Activated naive CD4-positive, alpha-beta T cell treated with anti-CD3 and anti-CD28 coated beads, Interleukin-2, amount 10 ng/mL, durations not matched to agents 7 days and 5 days (primary cell): ENCODE measurements at regions not wholly inside any gene's neighbourhood (a gene's known extent, or its start where the extent isn't known, plus 50 kb on each side); places are given as distances from the start of the nearest gene placed in this dataset.

Experiments used
- CTCF ChIA-PET: fragments of 350-600 bp; sonication (Branson Sonifier 250); formaldehyde crosslinking; loops from one replicate; lab custom pipeline; 2021; ENCODE audit warnings: antibody characterized with exemption; lab: Charles Lee
- DNase-seq: peaks from one replicate; pipeline ENCODE4 v3.0.0-alpha.2; 2020
- H3K27ac Mint-ChIP-seq: one replicate; pipeline ENCODE4 v1.8.0; 2021; ENCODE audit warnings: mild to moderate bottlenecking, moderate library complexity, mixed read lengths
- H3K27me3 Mint-ChIP-seq: one replicate; pipeline ENCODE4 v1.8.0; 2021; ENCODE audit warnings: mild to moderate bottlenecking, mixed read lengths
- H3K36me3 Mint-ChIP-seq: one replicate; pipeline ENCODE4 v1.8.0; 2021; ENCODE audit warnings: mixed read lengths
- H3K4me1 Mint-ChIP-seq: one replicate; pipeline ENCODE4 v1.8.0; 2021; ENCODE audit warnings: mixed read lengths
- H3K4me3 Mint-ChIP-seq: one replicate; pipeline ENCODE4 v1.8.0; 2021; ENCODE audit warnings: mild to moderate bottlenecking, moderate library complexity, mixed read lengths
- H3K9me3 Mint-ChIP-seq: one replicate; pipeline ENCODE4 v1.8.0; 2021; ENCODE audit warnings: mixed read lengths

- CTCF ChIA-PET: interaction anchor here (1.0 to 1.2 kb wide), 3 partner anchors 12 to 117 kb away, joined by 3 to 4 read pairs (median 3); no protein-coding TSS in a partner anchor
- H3K27me3 Mint-ChIP-seq: peaks cover 53% of the 10 kb centered on the region
These were observed 82.6 kb upstream of the CYP1B1 start for GRCh38 chr2:38158378-38159118.

GRCh38 chr2:38156436-38156835, 80.5 kb upstream of the CYP1B1 start:
- H3K27ac Mint-ChIP-seq: no peak overlapping the region
- no peak for DNase-seq
- peaks cover 48% of the 10 kb centered on the region for H3K27me3 Mint-ChIP-seq
- H3K36me3 Mint-ChIP-seq: no peaks in the 10 kb centered on the region
- H3K9me3 Mint-ChIP-seq: no peaks in the 10 kb centered on the region
- no peak overlapping the region for H3K4me3 Mint-ChIP-seq
- H3K4me1 Mint-ChIP-seq: no peaks in the 10 kb centered on the region
- CTCF ChIA-PET: no interaction called here

More at GRCh38 chr2:38158378-38159118, 82.6 kb upstream of the CYP1B1 start:
- H3K4me1 Mint-ChIP-seq: no peaks in the 10 kb centered on the region
- no peak for DNase-seq
- no peaks in the 10 kb centered on the region for H3K36me3 Mint-ChIP-seq
- no peaks in the 10 kb centered on the region for H3K9me3 Mint-ChIP-seq
- no peak overlapping the region for H3K27ac Mint-ChIP-seq
- no peak overlapping the region for H3K4me3 Mint-ChIP-seq

DNA sequence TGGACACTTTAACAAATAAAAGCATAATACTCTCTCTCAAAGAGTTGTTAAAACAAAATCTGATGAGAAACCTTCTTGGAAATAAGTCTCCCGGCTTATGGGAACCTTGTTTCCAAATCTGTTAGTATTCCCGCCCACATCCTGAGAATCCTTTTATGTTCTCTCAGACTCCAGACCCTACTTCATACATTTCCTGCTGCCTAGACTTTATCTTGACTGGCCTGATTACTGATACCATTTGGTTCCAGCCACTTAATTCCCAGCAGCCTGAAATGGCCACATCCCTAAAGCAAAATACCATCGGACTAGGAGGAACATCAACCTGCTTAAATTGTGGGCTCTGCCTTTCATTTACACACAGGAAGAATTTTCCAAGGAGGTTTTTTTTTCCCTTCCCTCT, 79.1 kb upstream of the CYP1B1 start:
- H3K4me1 Mint-ChIP-seq: no peaks in the 10 kb centered on the region
- no peaks in the 10 kb centered on the region for H3K36me3 Mint-ChIP-seq
- CTCF ChIA-PET: no interaction called here
- no peak for DNase-seq
- no peak overlapping the region for H3K4me3 Mint-ChIP-seq
- H3K9me3 Mint-ChIP-seq: no peaks in the 10 kb centered on the region
- H3K27me3 Mint-ChIP-seq: peaks cover 44% of the 10 kb centered on the region
- no peak overlapping the region for H3K27ac Mint-ChIP-seq

DNA sequence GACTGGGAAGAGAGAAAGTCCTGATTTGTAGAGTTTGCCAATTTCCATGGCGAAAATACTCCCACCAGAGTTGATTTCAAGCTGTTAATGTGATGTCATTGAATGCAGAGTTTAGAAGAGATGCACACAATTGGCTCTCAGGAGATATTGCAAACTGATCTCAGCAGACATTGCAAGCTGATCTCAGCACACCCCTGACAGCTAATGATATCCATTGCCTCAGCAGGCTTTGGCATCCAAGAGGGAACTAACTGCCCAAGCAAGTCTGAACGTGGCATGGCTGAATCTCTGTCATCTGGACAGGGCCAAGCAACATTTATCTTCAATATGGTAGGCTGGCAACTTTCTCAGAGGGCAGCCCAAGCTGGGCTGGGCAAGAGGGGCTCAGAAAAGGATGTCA, 78.4 kb upstream of the CYP1B1 start:
- CTCF ChIA-PET: no interaction called here
- H3K36me3 Mint-ChIP-seq: no peaks in the 10 kb centered on the region

GRCh38 chr2:38153476-38154135, 77.7 kb upstream of the CYP1B1 start:
- Mint-ChIP-seq H3K4me1 (no peaks in the 10 kb centered on the region), H3K4me3 (no peak overlapping the region), H3K36me3 (no peaks in the 10 kb centered on the region), H3K9me3 (no peaks in the 10 kb centered on the region), H3K27me3 (peaks cover 37% of the 10 kb centered on the region), H3K27ac (no peak overlapping the region)
- no peak for DNase-seq
- CTCF ChIA-PET: no interaction called here

More for the DNA sequence above, 78.4 kb upstream of the CYP1B1 start:
- H3K4me3 Mint-ChIP-seq: no peak overlapping the region
- H3K27ac Mint-ChIP-seq: no peak overlapping the region
- H3K4me1 Mint-ChIP-seq: no peaks in the 10 kb centered on the region
- H3K27me3 Mint-ChIP-seq: peaks cover 39% of the 10 kb centered on the region
- DNase-seq: no peak
- H3K9me3 Mint-ChIP-seq: no peaks in the 10 kb centered on the region

DNA sequence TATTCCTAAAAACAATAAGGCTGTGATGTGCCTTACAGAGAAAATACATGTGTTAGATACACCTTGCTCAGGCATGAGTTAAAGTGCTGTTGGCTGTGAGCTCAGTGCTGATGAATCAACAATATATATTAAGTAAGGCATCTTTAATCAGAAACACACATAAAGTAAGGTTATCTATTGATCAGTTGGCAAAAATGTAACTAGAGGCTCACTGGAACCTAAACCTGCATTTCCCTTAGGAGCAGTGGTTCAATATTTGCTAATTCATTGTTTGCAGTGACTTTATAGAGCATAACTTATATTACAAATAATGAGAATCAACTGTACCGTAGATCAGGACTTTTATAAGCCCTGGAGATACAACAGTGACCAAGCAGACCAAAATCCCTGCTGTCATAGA, 77.0 kb upstream of the CYP1B1 start:
- Mint-ChIP-seq H3K4me3 (no peak overlapping the region), H3K36me3 (no peaks in the 10 kb centered on the region), H3K27ac (no peak overlapping the region), H3K4me1 (no peaks in the 10 kb centered on the region), H3K27me3 (peaks cover 33% of the 10 kb centered on the region), H3K9me3 (no peaks in the 10 kb centered on the region)
- DNase-seq: no peak
- CTCF ChIA-PET: no interaction called here

DNA sequence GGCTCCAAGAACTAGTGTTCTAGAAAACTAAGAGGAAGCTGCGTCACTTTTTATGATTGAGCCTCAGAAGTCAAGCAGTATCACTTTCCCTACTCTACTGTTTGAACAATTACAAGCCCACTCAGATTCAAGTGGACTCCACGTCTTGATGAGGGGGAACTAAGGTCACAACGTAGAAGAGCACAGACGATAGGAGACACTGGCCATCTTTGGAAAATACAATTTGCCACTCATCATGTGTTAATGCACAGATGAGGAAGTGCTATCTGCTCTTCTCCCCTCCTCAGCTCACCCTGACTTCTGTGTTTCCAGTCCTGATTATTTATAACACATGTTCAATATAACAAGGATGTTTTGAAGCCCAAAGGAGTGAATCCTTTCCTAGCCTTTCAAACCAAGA, 76.1 kb upstream of the CYP1B1 start:
- CTCF ChIA-PET: no interaction called here
- Mint-ChIP-seq H3K36me3 (no peaks in the 10 kb centered on the region), H3K4me3 (no peak overlapping the region), H3K27ac (no peak overlapping the region), H3K4me1 (no peaks in the 10 kb centered on the region), H3K27me3 (peaks cover 25% of the 10 kb centered on the region), H3K9me3 (no peaks in the 10 kb centered on the region)
- DNase-seq: no peak

DNA sequence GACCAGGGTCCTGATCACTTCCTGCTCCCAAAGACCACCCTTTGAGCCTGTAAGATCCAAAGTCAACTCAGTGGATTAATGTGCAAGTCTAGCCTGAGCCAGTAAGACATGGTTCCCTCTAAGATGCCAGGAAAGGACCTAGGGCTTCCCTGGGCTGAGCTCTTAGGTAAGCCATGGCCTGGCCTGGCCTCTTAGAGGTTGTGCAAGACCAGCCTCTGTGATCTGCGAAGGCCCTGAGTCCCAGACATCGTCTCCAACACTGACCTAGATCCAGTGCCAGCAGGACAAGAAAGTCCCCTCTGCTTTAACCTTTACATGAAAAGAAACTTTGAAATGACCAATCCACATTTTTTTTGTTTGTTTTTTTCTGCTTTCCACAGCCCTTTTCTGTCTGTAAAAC, 73.6 kb upstream of the CYP1B1 start:
- Mint-ChIP-seq H3K36me3 (no peaks in the 10 kb centered on the region), H3K27me3 (peaks cover 13% of the 10 kb centered on the region), H3K9me3 (no peaks in the 10 kb centered on the region), H3K4me1 (no peaks in the 10 kb centered on the region), H3K4me3 (no peak overlapping the region), H3K27ac (no peak overlapping the region)
- DNase-seq: no peak
- CTCF ChIA-PET: no interaction called here

DNA sequence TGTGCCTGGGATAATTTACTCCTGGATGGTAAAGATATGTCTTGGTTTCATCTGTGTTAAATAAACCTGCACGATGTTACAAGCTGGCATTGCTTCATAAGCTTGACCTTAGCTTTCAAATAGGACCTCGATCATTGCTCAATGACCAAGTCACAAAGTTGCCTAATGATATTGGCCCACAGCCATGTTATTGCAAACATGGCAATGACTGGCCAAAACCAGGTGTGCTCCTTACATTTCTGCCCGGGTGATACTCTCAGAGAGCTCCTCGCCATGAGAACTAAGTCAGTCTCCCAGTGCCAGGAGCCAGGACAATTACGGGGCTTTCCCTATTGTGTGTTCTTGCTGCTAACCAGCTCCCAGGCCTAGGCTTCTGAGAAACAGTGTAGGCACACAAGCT, 72.5 kb upstream of the CYP1B1 start:
- CTCF ChIA-PET: no interaction called here
- H3K4me3 Mint-ChIP-seq: no peak overlapping the region
- no peaks in the 10 kb centered on the region for H3K9me3 Mint-ChIP-seq
- no peaks in the 10 kb centered on the region for H3K36me3 Mint-ChIP-seq
- peaks cover 3% of the 10 kb centered on the region for H3K27me3 Mint-ChIP-seq
- no peak for DNase-seq
- no peaks in the 10 kb centered on the region for H3K4me1 Mint-ChIP-seq
- H3K27ac Mint-ChIP-seq: no peak overlapping the region

DNA sequence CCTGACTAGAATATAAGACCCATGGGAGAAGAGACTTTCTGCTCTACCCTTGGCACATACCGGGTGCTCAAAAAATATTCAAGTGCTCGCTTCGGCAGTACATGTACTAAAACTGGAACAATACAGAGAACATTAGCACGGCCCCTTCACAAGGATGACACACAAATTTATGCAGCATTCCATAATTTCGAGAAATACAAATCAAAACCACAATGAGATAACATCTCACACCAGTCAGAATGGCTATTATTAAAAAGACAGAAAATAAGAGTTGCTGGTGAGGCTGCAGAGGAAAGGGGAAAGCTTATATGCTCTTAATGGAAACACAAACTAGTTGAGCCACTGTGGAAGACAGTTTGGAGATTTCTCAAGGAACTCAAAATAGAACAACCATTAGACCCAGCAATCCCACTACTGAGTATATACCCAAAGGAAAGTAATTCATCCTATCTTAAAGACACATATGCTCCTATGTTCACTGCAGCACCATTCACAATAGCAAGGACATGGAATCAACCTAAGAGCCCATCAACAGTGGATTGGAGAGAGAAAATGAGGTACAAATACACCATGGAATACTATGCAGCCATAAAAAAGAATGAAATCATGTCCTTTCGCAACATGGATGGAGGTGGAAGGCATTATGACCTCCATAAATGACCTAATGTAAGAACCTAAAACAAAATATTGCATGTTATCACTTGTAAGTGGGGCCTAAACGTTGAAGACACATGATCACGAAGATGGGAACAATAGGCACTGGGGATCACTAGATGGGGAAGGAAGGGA, 71.6 kb upstream of the CYP1B1 start:
- DNase-seq: no peak
- H3K27ac Mint-ChIP-seq: no peak overlapping the region
- no peaks in the 10 kb centered on the region for H3K36me3 Mint-ChIP-seq
- peaks cover 2% of the 10 kb centered on the region for H3K27me3 Mint-ChIP-seq
- no peaks in the 10 kb centered on the region for H3K4me1 Mint-ChIP-seq
- no peaks in the 10 kb centered on the region for H3K9me3 Mint-ChIP-seq
- H3K4me3 Mint-ChIP-seq: no peak overlapping the region
- CTCF ChIA-PET: interaction anchor here (1.5 kb wide), 1 partner anchor 11 kb away, joined by 3 read pairs; no protein-coding TSS in a partner anchor

GRCh38 chr2:38146907-38147307, 71.0 kb upstream of the CYP1B1 start:
- H3K4me3 Mint-ChIP-seq: no peak overlapping the region
- no peaks in the 10 kb centered on the region for H3K36me3 Mint-ChIP-seq
- CTCF ChIA-PET: interaction anchor here (1.5 kb wide), 1 partner anchor 12 kb away, joined by 3 read pairs; no protein-coding TSS in a partner anchor
- no peak overlapping the region for H3K27ac Mint-ChIP-seq
- no peak for DNase-seq
- H3K4me1 Mint-ChIP-seq: no peaks in the 10 kb centered on the region
- no peaks in the 10 kb centered on the region for H3K9me3 Mint-ChIP-seq
- peaks cover 4% of the 10 kb centered on the region for H3K27me3 Mint-ChIP-seq

DNA sequence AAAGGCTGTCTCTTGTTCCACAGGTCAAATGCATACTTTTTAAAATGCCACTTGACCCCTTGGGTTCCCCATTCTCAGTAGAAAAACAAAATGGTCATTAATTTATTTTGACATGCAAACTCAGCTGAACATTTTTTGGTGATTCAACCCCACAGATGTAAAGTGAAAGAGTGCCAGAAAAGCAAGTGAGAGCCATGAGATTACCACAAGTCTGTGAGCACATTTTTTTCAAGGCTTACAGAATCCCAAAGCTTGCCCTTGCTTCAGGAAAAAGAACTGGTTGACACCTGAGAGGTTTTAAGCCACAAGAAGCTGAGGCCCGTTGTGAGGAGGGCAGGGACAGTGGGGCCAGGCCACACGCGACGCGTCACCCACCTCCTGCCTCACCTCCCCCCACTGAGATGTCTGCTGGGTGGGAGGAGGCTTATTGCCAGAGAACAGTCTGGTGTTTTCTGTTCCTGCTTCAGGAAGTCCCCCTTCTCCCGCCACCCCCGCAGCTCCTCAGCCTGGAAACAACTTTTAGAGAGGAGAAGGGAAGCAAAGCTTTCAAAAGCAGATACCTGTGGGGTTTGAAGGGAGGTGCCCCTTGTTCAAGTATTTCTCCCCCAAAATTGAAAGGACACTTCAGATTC, 70.4 kb upstream of the CYP1B1 start:
- H3K27me3 Mint-ChIP-seq: peaks cover 4% of the 10 kb centered on the region
- no peak overlapping the region for H3K27ac Mint-ChIP-seq
- no peaks in the 10 kb centered on the region for H3K9me3 Mint-ChIP-seq
- no peaks in the 10 kb centered on the region for H3K4me1 Mint-ChIP-seq
- CTCF ChIA-PET: interaction anchor here (1.5 kb wide), 1 partner anchor 12 kb away, joined by 3 read pairs; no protein-coding TSS in a partner anchor
- H3K4me3 Mint-ChIP-seq: no peak overlapping the region
- DNase-seq: no peak
- H3K36me3 Mint-ChIP-seq: no peaks in the 10 kb centered on the region

GRCh38 chr2:38145236-38145635, 69.3 kb upstream of the CYP1B1 start:
- CTCF ChIA-PET: no interaction called here
- no peaks in the 10 kb centered on the region for H3K36me3 Mint-ChIP-seq
- H3K27me3 Mint-ChIP-seq: peaks cover 4% of the 10 kb centered on the region
- no peak for DNase-seq
- no peaks in the 10 kb centered on the region for H3K9me3 Mint-ChIP-seq
- no peak overlapping the region for H3K4me3 Mint-ChIP-seq
- H3K27ac Mint-ChIP-seq: no peak overlapping the region
- no peaks in the 10 kb centered on the region for H3K4me1 Mint-ChIP-seq

DNA sequence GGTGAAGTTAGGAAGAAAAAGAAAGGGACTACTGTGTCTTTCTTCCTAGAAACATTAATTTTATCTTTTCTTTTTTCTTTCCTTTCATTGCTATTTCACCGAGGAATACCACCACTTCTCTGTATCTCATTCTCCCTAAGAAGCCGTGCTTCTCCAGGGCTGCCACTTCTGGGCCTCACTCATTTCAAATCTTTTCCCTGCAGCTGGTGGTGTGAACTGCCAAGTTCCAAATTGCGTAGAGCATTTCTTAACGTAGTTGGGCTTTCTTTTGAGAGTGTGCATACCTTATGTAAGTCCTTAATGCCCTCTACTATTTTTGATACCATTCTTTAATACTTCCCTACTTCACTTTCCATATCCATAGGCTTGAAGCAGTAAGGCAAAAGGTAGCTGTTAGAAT, 66.7 kb upstream of the CYP1B1 start:
- H3K9me3 Mint-ChIP-seq: no peaks in the 10 kb centered on the region
- no peaks in the 10 kb centered on the region for H3K36me3 Mint-ChIP-seq
- H3K4me1 Mint-ChIP-seq: no peaks in the 10 kb centered on the region
- H3K27me3 Mint-ChIP-seq: peaks cover 9% of the 10 kb centered on the region
- DNase-seq: no peak
- CTCF ChIA-PET: no interaction called here
- no peak overlapping the region for H3K4me3 Mint-ChIP-seq
- H3K27ac Mint-ChIP-seq: no peak overlapping the region
